Femur (tissue), 1 donor: ENCODE measurements at regions not wholly inside any gene's neighbourhood (a gene's known extent, or its start where the extent isn't known, plus 50 kb on each side); places are given as distances from the start of the nearest gene placed in this dataset.

Experiments
- DNase-seq: peaks from one replicate; pipeline ENCODE4 v3.0.0-alpha.2; 2017

DNA sequence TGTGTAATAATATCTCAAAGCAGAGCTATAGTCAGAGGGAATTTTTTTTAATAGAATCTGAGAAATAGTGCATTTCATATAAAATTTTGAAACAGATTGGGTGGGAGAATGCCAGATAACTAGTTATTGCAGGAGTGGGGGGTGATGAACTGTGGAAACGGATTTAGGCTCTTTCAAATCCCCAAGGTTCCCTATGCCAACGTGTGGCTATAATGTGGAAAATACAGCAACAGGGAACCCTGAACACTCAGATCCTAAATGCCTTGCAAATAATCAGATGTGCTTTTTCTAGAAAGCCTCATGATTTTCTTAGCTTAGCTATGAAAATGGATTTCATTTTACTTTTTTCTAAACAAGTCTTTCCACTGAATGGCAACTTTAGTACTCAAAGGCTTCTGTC lies 180.5 kb upstream of the DMAC1 start:
- no peak for DNase-seq

DNA sequence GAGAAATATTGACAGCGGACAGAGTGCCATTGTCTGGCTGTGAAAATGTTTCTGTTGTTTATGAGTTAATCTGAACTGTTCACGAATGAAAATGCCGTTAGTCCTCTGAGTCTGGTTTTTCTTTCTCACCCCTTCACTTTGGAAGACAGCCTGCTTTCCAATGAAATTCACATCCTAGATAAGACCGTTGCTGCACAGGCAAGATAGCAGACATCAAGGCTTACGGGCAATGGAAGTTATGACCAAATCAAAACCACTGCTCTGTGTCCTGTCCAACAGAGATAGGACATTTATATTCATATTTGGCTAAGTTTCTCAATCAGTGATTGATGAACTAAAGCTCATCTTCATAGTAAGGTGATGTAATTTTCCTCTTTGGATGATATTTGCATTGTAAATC lies 180.0 kb upstream of the DMAC1 start:
- no peak for DNase-seq

DNA sequence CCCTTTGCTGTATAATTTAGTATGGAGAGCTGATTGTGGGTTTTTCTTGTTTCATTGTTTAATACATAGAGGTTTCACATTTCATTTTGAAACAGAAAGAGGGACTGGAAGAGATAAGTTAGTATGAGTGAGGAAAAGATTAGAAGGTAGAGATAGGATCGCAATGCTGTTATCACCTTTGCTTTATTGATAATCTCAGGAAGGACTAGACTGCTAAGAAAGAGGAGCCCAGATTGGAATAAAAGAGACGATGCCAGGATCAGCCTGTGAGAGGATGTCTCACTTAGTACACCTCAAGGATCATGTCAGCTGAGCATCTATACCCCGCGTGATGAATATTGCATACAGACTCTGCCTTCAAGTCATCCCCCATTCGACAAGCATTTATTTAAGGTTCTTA lies 178.0 kb upstream of the DMAC1 start:
- DNase-seq = no peak

DNA sequence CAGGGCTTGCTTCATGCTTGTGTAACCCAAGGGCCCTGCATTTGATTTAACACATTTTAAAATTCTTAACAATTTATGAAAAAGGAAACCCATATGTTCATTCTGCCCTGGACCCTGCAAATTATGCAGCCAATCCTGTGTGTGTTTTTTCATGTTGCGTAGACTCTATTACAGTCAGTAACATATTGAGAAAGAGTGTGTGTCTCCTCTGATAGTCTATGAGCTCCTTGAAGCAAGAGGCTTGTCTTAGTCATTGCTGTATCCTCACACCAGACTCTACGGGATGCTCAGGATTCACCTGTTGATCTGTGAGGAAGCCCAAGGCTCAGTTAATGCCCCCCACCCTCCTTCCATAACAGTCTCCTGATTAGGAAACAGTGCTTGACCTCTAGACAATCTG lies 177.3 kb upstream of the DMAC1 start:
- no peak for DNase-seq

DNA sequence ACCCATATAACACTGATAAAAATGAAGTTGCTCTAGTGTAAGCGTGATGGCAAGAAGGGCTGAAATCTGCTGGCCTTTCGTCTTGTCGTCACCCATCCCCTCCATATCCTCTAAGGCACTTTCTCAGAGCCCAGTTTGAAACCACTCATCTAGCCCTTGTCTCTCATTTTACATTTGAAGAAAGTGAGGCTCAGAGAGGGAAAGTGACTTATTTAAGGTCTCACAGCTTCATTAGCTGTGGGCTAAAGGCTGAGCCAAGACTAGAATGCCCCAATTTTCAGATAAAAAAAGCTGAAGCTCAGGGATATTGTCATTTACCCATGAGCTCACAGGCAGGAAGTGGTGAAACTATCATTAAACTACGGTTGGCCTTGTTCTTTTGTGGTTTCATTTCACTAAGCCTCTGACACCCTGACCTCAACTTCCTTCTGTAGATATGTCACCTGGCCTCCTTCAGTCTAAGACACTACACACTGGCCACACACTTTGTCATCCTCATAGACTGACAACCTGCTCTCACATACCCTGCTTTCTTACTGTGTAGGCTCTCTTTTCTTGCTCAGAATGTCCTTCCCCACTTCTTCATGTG lies 176.7 kb upstream of the DMAC1 start:
- DNase-seq = peak; percentile 29

DNA sequence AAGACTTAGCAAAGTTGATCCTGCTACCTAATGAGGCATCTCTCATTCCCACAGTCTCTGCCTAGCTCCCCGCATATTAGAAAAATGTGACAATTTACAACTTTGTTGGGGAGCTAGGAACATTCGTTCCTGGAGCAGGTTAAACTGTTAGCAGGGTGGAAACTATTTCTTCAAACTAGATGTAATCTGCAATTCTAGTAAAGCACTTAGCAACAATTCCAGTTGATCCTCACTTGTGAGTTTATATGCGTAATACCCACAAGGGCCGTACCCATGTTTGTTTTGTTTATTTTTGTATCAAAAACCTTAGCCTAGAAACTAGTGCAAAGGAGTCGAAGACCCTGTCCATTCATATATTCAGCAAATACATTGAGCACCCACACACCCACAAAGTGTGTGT lies 175.8 kb upstream of the DMAC1 start:
- DNase-seq = no peak

DNA sequence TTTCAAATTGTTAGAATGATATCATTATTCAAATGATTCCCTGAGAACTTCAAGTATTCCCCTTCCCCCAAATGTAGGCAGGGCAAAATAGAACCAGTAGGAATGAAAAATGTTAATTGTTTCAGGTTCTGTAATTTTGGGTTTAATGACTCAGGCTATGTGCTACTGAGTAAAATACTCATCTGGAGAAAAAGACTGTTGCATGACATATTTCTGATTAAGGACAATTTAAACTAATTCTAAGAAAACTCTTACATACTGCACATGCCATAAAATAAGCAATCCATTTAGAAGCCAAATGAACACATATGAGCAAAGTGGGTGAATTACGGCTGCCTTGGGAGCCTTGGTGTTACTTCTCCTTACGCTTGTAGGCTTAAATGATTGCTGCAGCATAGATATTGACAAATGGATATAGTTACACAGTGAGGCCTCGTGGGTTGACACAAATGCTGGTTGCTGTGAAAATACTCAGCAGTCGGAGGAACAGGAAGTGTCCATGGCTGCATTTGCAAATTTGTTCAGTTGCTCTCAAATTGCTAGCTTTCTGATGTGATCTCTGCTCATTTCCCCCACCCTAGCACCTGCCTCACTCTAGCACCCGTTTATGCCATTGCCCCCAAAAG lies 174.9 kb upstream of the DMAC1 start:
- DNase-seq = peak; percentile 27

DNA sequence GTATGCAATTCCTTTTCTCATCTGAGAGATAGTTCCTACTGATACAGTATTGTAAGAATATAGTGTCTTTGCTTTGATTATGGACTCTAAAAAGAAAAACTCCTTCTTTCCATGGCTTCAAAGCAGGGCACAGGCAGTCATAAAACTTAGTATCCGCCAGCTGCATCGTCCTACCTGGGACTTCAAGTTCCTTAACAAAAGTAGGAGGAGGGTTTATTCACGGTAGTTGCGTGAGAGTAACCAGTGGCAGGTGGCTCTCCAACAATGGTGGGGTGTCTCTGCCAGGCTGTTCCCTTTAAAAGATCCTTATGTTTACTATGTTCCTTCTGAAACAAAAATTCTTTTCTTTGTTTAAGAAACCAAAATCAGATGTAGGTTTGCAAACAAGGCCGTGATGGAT lies 173.5 kb upstream of the DMAC1 start:
- no peak for DNase-seq

DNA sequence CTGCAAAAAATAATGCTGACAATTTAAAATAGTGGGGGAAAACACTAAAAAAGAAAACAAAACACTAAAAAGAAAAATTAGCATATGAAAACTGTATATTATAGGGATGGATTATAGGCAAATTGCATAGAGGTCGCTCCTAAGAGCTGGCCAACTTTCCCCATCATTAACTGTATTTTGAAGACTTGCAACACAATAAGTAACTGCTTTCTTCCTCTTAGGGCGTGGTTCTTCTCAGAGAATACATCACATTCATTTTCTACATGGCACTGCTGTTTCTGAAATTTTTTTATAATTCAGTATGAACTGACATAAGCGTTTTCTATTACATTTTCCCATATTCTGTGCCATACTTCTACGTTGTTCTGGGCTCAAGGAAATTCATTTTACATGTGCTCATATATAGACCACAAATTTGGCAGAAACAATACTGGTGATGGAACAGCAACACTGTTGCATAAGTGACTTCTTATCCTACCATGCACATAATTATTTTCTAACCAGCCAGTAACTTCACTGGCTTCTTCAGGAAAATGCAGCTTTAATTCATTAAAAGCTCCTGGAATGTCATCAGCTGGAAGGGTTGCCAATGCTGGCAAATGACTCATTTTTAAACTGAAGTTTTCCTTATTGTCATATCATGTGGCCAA lies 171.2 kb upstream of the DMAC1 start:
- DNase-seq = peak; percentile 61

DNA sequence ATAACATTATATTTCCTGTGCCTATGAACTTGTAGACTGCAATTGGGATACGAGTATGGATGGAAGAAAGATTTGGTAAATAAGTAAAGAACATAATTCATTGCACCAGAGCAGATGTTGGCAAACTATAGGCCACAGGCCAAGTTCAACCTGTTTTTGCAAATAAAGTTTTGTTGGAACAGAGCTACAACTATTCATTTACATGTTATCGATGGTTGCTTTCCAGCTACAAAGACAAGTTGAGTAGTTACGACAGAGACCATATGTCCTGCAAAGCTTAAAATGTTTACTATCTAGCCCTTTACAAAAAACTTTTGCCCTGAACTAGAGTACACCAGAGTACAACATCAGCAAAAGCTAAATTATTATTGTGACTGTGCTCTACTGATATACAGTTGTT lies 169.1 kb upstream of the DMAC1 start:
- no peak for DNase-seq

DNA sequence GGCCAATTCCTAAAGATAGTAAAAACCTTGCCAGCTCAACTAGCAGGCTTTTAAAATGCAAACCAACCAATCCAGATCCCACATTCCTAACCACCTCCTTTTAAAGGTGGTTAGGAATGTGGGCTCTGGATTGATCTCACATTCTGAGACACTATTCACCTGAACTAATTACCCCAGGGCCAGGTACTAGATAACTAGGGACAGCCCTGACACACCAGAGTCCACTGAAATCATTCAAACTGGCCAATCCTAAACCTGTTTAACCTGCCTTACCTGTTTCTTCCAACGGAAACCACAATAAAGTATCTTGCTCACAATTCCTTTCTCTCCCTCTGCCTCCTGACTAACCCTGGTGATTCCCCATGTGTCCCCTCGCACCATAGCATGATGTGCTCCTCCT lies 168.3 kb upstream of the DMAC1 start:
- DNase-seq = no peak

DNA sequence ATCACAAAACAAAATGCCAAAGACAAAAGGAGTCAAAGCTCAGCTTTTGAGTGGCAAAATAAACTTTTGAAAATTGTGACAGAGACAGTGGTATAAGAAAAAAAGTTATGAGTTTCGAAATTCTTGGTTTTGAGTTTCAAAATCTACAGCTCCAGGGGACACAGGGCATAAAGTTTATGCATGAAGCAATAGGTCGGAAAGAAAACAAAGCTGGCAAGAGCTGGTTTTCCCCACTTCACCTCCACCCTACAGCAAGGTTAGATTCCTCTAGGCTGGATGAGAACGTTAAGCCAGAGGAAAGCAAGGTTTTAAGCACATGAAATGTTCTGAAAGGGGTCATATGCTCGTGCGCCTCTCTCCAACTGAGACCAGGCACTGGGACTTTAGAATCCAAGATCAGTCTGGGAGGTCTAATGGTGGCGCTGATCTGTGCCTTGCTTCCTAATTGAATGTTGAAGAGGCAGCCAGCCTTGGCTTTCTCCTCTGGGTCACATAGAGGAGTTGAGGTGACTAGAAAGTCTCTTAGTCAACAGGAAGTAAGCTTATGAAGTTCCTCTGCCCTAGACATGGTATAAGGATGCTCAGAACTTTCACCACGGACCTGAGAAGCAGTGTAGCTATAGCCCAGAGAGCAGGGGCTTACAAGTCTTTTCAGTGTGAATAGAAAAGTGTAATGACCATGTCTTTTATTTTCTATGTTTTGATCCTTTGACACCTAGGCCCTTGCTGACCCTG lies 167.7 kb upstream of the DMAC1 start:
- no peak for DNase-seq

DNA sequence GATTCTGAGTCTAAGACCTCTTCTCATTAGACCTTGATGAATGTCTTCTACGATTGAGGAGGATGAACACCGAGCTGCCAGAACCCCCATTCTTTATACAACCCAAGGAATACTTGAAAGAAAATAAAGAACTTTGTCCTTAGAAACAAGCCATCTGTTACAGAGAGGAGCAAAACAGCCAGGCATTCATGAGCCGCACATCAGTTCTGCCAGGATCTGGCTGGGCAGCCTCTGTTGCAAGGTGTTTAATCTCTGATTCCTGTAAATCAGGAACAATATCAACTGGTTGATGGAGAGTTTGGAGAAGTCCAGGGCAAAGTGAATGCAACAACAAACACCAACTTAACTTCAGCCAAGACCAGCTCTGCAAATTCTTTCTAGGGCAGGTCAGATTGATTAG lies 165.5 kb upstream of the DMAC1 start:
- no peak for DNase-seq

DNA sequence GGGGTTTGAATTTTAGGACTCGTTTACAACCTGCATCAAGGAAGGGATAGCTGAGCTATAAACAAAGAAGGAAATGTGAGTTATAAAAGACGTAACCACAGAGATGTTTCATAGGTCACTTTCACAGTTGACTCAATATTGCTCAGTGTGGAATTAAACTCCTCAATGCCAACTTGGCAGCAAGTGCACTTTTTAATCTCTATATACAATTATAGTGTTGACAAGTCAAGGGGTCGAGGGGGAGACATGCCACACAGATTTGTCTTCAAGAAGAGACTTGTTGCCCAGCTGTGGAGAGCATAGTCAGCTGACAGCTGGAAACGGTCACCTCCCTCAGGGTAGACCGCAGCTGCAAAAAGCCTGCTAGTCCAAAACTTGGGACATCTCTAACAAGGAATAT lies 163.4 kb upstream of the DMAC1 start:
- no peak for DNase-seq

DNA sequence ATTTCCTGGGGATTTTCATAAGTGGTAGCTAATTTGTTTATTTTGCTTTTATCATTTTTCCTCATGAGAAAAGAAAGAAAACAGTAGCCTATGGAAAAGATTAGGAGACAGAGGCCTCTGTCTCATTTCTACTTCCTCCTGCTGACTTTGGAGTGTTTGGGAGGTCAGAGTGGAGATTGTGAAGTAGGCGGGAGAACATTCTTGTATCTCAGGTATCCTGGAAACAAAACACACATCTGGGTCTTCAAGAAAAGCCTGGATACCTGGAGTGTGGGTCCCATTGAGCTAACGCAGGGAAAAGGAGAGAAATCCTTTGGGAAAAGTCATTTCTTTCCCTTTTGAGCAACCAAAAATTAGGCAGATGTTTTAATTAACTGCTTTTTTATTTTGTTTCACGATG lies 161.5 kb upstream of the DMAC1 start:
- no peak for DNase-seq

DNA sequence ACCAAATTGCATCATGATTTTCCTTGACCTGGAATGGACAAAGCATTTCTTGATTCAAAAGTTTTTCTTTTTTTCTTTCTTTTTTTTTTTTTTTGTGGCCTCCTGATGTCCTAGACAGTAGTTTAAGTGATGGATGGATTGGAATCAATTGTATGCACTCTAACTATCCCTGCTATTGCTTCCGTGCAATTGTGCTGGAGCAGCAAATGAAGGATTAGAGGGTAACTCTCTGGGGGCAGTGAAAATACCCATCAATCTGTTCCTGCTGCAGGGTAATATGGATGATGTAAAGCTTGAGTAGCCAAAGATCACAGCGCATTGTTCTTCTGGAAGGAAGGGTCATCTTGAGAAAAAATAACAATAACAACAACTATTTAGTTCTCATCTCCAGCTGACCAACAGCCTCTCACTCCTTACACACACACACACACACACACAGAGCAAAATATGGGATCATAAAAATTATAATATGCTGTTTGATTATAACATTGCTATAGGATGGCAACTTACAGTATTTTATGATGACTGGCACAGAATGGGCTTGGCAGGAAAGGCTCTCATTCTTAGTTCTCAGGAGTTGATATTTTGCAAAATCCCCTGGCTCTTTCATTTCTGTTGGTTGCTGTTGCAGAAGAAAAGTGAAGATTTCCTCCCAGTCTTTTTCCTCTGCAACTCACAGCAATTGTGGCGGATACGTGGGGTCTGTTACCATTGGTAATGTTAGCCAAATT lies 160.9 kb upstream of the DMAC1 start:
- DNase-seq = no peak

DNA sequence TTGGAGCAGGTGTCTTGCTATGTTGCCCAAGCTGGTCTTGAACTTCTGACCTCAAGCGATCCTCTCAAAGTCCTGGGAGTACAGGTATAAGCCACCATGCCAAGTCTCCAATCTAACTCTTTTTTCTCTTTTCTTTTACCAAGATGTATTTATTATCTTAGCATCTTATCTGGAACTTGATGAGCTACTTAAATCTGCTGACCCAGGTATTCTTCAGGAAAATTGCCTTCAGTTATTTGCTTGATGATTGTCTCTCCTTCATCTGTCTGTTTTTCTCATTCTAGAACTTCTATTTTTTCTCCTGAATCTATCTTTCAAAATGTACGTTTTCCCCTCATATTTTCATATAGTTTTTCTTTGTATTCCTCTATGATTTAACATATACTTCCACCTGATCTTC lies 158.2 kb upstream of the DMAC1 start:
- no peak for DNase-seq

DNA sequence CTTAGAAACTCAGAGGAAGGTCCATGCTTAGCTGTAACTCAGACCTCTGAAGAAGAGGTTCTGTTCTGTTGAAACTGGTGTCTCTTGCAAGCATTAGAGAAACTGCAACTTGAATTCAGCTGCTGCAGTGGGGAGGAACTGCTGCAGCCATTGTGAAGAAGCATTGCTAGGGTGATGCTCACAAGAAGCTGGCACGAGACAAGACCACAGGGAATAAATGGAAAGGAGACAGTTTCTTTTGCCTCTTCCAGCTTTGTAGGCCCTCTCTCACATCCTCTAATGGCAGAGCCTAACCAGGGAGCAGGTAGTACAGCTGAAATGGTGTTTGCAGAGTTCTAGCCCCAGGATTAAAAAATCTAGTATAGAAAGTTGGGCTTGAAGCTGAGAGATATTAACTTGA lies 148.0 kb upstream of the DMAC1 start:
- no peak for DNase-seq

DNA sequence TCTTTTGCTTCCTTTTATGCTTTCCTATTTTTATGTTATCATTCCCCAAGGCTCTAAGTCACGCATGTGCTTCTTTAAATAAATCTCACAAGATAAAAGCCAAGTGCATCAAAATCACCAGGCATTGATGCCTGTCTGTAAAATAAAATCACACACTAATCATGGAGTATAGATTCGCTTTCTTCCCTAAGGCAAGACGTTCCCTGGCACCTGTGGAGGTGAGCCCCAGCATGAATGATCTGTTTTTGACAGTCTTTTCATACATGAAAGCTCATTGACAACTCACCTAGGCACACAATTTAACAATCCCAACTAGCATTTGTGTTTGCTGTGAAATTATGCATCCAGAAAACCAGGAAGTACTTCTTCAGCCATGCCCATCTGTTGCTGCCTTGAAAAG lies 146.9 kb upstream of the DMAC1 start:
- DNase-seq = no peak

DNA sequence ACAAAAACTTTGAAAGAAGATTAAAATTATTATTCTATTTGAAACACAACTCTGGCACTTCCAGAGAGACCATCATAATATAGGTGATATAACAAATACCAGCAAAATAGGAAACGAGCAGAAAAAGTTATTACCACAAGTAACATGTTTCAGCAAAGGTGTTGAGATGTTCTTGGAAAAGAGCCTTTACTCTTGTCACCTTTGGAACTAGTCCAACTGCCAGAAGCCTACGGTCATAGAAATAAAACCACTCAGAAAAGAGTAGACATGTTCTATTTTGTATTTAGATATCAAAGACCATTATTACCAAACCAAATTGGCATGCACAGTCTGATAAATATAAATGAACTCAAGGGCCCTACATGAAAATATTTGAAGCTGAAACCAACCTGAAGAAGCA lies 145.0 kb upstream of the DMAC1 start:
- DNase-seq = no peak

DNA sequence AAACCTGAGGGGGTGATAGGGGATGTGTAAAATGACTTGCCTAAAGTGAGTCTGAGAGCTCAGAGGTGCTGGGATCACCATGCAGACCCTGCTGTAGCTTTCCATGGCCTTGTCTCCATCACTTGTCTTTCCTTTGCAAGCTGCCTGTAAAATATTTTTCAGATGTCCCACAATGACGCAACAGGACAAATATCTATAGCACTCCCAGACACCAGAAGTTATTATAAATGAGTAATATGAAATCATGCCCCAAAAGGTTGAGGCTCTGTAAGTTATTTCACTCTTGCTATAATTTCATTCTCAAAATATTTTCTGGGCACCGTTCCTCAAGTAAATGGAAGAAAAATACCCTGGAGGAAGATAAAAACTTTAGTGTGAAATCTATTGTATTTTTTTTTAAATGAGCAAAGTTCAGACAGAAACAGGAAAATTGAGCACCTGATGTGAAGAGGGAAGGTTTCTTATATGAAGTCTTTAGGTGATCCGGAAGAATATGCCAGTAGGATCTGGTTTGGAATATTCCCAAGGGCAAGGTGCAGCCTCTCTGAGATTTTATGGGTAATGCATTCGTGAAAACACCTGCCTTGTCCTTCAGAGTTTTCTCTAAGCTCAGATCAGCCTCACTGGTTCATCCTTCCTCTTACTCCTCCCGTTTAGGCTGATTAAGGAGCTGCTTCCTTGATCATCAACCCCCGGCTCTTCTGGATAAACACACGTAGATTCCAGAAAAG lies 138.3 kb upstream of the DMAC1 start:
- DNase-seq = no peak

DNA sequence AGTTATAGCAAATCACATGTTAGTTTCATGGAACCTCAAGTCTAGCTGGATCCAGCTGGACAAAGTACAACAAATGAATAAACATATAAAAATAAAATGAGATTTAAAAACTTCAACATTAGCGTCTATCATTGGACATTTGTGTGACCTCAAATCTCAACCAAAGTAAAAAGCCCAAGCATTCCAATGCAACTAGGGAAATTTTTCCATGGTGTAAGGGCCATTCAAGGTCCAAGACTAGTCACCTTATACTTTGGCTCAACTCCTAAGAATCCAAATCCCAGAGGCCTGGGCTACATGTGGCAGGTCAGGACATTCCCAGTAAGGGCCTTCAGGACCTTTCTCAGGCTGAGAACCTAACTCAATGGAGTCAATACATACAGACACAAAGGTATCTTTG lies 137.4 kb upstream of the DMAC1 start:
- DNase-seq = peak; percentile 23

DNA sequence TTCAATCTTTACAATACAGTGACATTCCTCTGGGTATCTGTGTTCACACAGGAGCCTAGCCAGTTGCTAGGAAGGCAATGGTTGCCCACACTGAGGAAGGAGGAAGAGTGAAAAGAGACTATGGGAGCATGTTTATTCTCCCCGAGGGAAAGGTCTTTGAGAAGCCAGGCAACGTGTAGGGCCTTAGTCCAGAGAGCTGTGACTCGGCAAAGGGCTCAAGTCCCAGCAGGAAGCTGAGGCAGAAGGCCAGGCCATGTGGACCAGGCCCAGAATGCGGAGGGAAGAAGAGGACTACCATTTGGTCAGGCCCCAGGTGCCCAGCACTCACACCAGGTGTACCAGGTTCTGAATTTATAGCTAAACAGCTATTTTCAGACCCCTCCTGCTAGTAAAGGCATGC lies 136.6 kb upstream of the DMAC1 start:
- DNase-seq = no peak
